Epithelial cell of prostate (primary cell): ENCODE measurements at regions not wholly inside any gene's neighbourhood (a gene's known extent, or its start where the extent isn't known, plus 50 kb on each side); places are given as distances from the start of the nearest gene placed in this dataset.
"Not testable (repeated sequence)": the region's sequence is repeated elsewhere in the genome, so short reads cannot be mapped to it uniquely, and the experiment has no call there.

Experiments
- DNase-seq: peaks from one replicate; pipeline ENCODE4 v3.0.0-alpha.2; 2011; ENCODE audit warnings: low read depth, low spot score
- H3K27ac ChIP-seq: fragments of 450-650 bp; 2 replicates; pipeline ENCODE4 v1.5.1; 2017; ENCODE audit warnings: mild to moderate bottlenecking

DNA sequence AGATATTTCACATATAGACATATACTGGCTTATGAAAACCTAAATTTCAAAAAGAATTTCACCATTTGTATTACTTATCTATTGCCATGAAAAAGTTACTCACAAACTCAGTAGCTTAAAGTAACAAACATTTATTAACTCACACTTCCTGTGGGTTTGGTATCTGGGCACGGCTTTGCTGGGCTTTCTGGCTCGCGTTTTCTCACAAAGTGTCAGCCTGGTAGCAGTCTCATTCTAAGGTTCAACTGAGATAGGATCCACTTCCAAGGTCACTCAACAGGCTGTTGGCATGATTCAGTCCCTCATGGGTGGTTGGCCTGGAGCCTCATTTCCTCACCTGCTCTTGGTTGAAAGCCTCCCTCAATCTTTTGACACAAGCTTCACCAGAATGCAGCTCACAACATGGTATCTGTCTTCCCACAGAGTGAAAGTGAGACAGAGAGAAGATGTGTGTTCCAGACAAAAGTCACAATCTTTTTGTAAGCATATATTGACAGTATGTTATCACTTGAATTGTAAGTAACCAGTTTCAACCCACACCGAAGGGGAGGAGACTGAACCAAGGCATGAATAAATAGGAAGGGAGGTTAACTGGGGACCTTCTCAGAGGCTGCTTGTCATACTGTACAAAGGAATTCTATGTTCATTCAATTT is 1065.8 kb upstream of the SPRY2 start:
- no peak overlapping the region for H3K27ac ChIP-seq
- no peak for DNase-seq

DNA sequence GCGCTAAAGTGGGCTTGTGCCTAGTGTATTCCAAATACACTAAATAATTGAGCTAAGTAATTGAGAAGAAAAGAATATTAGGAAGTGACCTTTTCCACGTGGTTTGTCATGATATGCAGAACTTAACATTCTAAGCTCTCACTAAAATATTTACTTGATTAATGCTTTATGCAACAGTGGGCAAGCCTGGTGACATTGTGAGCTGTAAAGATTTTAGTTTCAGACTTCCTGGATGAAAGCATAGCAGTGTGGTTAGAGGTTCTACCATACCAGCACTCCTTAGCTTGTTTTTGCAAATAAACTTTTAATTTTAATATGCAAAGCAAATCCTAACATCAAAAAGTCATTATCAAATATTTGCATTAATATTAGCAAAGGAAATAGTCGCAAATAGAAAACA is 1065.1 kb upstream of the SPRY2 start:
- H3K27ac ChIP-seq = no peak overlapping the region
- DNase-seq = no peak

GRCh38 chr13:81396192-81396591 is 1055.3 kb upstream of the SPRY2 start:
- no peak for DNase-seq
- H3K27ac ChIP-seq = no peak overlapping the region

DNA sequence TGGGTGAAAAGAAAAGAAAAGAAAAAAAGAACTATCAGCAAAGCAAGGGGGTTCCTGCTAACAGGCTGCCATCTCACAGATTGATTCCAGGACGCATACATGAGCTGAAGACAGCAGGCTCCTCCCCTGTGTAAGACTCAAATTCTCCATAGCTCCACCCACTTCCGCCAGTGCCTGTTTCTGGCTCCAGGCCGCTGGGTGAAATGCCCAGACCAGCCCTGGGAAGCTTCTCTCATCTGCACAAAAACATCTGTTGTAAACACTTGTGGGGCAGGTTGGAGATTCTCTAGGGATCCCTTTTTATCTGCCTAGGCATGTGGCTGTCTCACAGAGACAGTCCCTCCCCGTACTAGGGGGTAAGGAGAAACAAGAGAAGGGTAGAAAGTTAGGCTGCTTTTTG is 1054.4 kb upstream of the SPRY2 start:
- peak overlapping the region; percentile 43 for H3K27ac ChIP-seq
- DNase-seq = peak; percentile 0

DNA sequence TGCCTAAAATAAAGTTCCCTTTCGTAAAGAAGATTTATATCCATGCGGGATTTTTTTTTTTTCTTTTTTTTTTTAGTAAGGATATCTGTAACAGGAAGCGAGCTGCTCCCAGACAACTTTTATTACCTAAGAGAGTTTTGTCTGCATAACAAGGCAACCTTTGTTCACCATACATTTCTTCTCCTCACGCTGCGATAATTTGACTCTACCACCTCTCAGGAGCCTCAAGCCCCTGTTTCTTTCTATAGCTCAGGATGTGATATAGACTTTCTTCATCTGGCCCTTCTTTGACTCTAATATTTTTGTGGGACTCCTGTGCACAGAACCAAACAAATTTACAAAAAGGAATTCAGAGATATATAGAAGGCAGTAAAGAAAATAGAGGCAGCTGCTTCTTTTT is 1053.7 kb upstream of the SPRY2 start:
- DNase-seq = no peak
- H3K27ac ChIP-seq = no peak overlapping the region

- no peak for DNase-seq
- no peak overlapping the region for H3K27ac ChIP-seq
Measured at GRCh38 chr13:81393721-81394120, 1052.8 kb upstream of the SPRY2 start.

DNA sequence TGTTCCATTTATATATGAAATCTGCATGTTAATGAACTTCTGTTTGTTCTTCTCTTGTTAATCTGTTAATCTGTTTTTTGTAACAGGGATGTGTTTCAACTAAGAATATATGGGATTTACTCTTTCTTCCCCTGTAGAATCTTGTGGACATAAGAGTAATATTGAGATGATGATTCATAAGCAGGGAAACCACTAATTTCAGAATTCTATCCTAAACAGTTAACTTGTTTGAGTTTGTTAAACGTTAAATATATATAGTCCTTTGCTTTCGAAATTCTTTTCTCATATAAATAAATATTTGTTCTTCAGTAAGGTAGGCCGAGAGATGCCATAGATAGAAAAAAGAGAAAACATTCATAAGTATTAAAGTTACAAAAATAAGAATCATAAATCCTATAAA is 1052.2 kb upstream of the SPRY2 start:
- DNase-seq = no peak
- no peak overlapping the region for H3K27ac ChIP-seq

GRCh38 chr13:81388400-81388799 is 1047.5 kb upstream of the SPRY2 start:
- no peak for DNase-seq
- H3K27ac ChIP-seq = no peak overlapping the region

DNA sequence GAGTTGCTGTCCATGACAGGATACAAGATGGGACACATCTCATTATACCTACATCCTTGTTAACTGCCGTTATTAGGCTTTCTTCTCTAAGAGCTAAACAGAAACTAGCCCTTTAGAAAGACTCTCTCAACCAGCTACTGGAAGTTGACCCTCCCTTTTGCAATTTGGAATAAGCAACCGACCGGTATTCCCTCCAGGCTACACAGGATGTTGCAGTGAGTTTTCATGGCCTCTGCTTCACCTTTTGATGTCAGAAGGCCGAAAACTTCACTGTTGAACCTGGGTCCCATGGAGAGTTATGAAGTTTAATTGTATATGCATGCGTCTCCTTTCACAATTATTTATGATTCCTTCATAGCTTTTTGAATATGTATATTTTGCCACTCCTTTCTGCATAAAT is 1042.5 kb upstream of the SPRY2 start:
- DNase-seq = no peak
- no peak overlapping the region for H3K27ac ChIP-seq

DNA sequence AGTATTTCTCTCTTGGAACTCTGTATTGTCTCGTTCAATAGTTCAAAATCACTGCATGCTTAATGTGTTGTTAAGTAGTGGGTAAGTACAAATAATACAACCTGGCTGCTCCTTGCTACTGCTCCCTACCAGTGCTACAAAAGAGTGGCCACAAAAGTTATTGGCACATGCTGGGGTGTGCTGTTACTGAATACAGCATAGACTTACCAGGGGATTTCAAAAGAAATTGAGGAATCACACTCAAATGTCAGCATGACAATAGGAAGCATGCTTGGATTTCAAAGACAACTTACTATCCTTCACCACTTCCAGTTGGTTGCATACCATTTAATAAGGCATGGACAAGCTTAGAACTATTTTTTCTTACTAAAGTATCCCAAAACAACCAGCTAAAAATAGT is 1041.3 kb upstream of the SPRY2 start:
- no peak overlapping the region for H3K27ac ChIP-seq
- no peak for DNase-seq

GRCh38 chr13:81381560-81381959 is 1040.6 kb upstream of the SPRY2 start:
- DNase-seq = no peak
- no peak overlapping the region for H3K27ac ChIP-seq

DNA sequence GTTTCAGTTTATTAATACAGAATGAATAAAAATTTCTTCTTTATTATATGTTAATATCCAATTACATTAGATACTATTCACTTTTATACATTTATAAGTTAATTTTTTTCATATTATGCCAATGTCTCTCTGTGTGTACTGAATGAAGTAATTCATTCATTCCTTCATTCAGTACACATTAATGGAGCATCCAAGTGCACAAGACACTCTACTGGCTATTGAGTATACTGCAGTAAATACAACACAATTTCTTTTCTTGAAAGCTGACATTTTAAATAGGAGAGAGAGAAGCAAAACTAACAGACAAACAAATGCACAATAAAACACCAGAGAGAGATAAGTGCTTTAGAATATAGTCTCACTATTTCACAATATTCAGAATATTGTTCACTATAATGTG is 1038.3 kb upstream of the SPRY2 start:
- no peak overlapping the region for H3K27ac ChIP-seq
- no peak for DNase-seq

GRCh38 chr13:81377921-81378320 is 1037.0 kb upstream of the SPRY2 start:
- H3K27ac ChIP-seq = no peak overlapping the region
- no peak for DNase-seq

- no peak overlapping the region for H3K27ac ChIP-seq
- no peak for DNase-seq
Measured at GRCh38 chr13:81375709-81376108, 1034.8 kb upstream of the SPRY2 start.

DNA sequence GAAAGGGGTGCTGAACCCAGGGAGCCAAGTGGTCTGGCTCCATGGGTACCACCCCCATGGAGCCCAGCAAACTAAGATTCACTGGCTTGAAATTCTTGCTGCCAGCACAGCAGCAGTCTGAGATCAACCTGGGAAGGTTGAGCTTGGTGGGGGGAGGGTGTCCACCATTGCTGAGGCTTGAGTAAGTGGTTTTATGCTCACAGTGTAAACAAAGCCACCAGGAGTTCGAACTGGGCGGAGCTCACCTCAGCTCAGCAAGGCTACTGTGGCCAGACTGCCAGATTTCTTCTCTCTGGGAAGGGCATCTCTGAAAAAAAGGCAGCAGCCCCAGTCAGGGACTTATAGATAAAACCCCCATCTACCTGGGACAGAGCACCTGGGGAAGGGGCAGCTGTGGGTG is 1021.8 kb upstream of the SPRY2 start:
- peak; percentile 16 for DNase-seq
- H3K27ac ChIP-seq = not testable (repeated sequence)

GRCh38 chr13:81350056-81350455 is 1009.1 kb upstream of the SPRY2 start:
- no peak overlapping the region for H3K27ac ChIP-seq
- no peak for DNase-seq

DNA sequence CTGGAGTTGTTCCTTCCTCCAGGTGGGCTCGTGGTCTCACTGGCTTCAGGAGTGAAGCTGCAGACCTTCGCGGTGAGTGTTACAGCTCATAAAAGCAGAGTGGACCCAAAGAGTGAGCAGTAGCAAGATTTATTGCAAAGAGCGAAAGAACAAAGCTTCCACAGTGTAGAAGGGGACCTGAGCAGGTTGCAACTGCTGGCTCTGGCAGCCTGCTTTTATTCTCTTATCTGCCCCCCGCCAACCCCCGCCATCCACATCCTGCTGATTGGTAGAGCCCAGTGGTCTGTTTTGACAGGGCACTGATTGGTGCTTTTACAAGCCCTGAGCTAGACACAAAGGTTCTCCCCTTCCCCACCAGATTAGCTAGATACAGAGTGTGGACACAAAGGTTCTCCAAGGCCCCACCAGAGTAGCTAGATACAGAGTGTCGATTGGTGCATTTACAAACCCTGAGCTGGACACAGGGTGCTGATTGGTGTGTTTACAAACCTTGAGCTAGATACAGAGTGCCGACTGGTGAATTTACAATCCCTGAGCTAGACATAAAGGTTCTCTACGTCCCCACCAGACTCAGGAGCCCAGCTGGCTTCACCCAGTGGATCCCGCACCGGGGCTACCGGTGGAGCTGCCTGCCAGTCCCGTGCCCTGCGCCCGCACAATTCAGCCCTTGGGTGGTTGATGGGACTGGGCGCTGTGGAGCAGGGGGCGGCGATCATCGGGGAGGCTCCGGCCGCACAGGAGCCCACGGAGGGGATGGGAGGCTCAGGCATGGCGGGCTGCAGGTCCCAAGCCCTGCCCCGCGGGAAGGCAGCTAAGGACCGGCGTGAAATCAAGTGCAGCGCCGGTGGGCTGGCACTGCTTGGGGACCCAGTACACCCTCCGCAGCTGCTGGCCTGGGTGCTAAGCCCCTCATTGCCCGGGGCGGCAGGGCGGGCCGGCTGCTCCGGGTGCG is 999.5 kb upstream of the SPRY2 start:
- not testable (repeated sequence) for DNase-seq

GRCh38 chr13:81339666-81340065 is 998.7 kb upstream of the SPRY2 start:
- H3K27ac ChIP-seq, DNase-seq: not testable (repeated sequence)

More for the DNA sequence above, 999.5 kb upstream of the SPRY2 start:
- not testable (repeated sequence) for H3K27ac ChIP-seq

DNA sequence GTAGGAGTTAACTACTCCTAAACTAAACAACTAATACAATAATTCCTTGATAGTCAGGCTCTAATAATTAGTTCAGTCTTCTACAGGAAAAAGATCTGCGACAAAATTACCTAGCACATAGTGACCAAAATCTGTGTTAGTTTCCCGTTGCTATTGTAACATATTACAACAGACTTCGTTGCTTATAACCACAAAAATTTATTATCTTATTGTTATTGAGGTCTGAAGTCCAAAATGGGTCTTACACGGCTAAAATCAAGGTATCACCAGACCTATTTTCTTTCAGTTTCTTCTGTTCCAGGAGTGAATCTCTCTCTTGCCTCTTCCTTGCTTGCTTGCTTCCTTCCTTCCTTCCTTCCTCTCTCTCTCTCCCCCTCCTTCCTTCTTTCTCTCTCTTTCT is 993.6 kb upstream of the SPRY2 start:
- H3K27ac ChIP-seq = no peak overlapping the region
- no peak for DNase-seq

- peak; percentile 14 for DNase-seq
Measured at GRCh38 chr13:81326913-81327312, 986.0 kb upstream of the SPRY2 start.

DNA sequence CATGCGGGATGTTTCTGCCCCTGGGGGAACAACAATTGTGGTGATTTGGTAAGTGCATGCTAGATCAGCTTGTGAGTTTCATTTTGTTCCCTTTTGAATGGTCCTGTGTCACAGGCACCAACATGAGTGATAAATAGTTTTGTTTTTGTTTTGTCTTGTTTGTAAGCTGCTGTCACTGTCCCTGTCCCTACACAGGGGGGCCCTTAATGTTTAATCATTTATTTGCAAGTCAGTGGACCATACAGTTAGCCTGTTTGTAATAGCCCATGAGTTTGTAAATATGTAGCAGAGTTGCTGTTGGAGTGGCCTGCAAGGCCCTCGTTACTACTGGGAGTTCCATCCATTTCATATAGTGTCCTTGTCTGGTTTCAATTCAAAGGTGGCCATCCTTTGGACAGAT is 979.6 kb upstream of the SPRY2 start:
- H3K27ac ChIP-seq = no peak overlapping the region
- no peak for DNase-seq

More at GRCh38 chr13:81326913-81327312, 986.0 kb upstream of the SPRY2 start:
- H3K27ac ChIP-seq = no peak overlapping the region

- H3K27ac ChIP-seq = no peak overlapping the region
Measured at GRCh38 chr13:81319351-81319750, 978.4 kb upstream of the SPRY2 start.

More at GRCh38 chr13:81319351-81319750, 978.4 kb upstream of the SPRY2 start:
- no peak for DNase-seq
